ENCODE measurements at regions not wholly inside any gene's neighbourhood (a gene's known extent, or its start where the extent isn't known, plus 50 kb on each side); places are given as distances from the start of the nearest gene placed in this dataset.
"Not testable (repeated sequence)": the region's sequence is repeated elsewhere in the genome, so short reads cannot be mapped to it uniquely, and the experiment has no call there.

DNA sequence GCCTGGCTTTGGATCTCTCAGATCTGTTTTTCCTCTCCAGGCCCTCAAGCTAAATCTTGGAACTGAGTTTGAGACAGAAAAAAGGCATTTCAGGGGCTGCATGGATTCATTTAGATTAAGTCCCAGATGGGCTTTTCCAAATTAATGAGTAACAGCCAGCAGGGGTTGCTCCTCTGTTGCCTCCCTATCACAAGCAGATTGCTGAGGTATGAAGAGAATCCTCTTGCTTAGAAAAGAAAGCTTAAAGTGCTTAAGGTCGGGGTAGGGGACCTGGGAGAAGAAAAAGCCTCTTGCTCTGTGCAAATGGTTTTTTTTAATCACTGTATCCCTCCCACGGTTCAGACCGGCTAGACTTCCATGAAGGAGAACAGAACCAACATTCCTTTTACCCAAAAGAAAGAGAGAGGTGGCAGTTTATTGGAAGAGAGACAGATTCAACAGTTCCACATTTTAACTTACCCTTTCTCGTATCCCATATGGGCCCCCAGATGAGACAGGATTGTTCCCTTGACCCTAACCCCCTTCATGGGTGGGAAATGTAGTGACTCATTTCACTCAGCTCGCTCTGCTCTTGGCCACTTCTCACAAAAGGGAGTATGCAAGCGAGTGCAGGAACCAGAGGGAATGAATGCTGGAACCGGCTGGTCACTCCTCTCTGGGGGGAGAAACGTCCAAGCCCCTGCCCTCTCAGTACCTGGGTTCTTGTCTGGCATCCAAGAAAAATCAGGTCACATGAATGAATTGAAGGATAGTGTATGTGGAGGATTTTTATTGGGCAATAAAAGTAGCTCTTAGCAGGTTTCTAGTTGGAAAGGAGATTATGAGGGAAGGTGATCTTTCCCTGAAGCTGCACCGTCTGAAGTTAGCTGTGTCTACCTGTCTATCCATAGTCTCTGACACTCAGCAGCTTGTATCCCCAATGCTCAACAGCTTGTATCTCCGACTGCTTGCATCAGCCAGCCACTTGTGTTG is 745.2 kb downstream of the SI start:
- DNase-seq (ENCODE audit: extremely low read depth, low read depth): no peak
- TF ChIP-seq CTCF (IDR thresholded peaks at IDR 0.05; ENCODE audit: low read depth, low read length): peak; percentile 18

DNA sequence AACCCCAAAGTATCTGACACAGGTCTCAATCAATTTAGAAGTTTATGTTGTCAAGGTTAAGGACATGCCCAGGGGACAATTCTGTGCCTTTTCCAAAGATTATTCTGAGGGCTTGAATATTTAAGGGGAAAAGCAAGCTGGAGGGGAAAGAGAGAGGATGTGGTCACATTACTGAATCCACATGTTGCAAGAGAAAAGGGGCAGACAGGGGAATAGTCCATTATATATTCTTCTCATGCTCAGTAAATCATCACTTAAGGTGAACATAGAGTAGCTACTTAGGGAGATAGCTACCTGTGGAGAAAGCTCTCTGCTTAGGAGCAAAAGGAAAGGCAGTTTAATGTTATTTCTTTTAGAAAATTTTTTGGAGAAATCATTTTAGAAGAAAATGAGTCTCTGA is 751.6 kb downstream of the SI start:
- DNase-seq (ENCODE audit: extremely low read depth, low read depth): no peak
- no peak for TF ChIP-seq CTCF (IDR thresholded peaks at IDR 0.05; ENCODE audit: low read depth, low read length)

DNA sequence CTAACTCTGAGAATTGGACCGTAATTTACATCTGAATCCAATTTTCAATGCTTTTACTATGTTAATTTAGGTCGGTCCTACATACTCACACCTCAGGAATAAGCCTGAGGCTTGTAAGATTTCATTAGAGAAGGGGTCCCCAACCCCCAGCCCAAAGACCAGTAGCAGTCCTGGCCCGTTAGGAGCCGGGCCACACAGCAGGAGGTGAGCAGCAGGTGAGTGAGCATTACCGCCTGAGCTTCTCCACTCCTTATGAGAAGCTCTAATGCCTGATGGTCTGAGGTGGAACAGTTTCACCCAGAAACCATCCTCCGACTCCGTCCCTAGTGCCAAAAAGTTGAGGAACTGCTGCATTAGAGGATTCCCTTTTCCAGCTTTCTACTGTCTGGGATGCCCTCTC is 757.3 kb downstream of the SI start:
- no peak for DNase-seq (ENCODE audit: extremely low read depth, low read depth)
- no peak for TF ChIP-seq CTCF (IDR thresholded peaks at IDR 0.05; ENCODE audit: low read depth, low read length)

DNA sequence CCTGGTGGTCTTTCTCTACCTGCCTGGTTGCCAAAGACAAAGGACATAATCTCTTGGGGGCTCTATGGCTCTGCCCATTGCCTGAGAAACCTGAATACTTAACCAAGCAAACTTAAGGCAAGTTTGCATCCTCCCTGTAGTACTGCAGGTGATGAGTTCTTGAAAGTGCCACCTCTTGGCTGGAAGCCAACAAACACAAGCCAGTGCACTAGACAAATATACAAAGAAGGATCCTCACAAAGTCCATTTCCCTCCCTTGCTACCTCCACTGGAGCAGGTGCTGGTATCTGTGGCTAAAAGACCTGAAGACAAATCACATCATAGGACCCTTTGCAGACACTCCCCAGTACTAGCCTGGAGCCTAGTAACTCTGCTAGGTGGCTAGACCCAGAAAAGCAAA is 772.3 kb downstream of the SI start:
- TF ChIP-seq CTCF (IDR thresholded peaks at IDR 0.05; ENCODE audit: low read depth, low read length): no peak
- no peak for DNase-seq (ENCODE audit: extremely low read depth, low read depth)

- no peak for DNase-seq (ENCODE audit: extremely low read depth, low read depth)
- no peak for TF ChIP-seq CTCF (IDR thresholded peaks at IDR 0.05; ENCODE audit: low read depth, low read length)
Observed at GRCh38 chr3:164303894-164304293, 774.4 kb downstream of the SI start.

DNA sequence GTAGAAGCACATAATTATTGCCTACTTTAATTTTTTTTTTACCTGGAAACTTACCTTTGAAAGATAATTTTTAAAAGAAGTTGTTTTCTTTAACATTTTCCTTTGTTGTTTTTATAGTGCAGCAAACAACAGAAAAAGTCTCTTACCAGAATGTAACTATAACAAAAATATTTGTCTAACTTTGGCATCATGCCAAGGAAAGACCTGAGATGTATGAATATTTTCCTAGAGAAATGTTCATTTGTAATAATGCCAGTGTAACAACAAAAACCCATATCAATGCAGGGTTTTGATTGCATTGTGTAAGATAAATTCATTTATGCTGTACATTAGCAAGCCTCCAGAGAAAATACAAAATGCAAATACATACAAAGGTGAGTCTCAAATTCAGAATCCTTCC is 775.7 kb downstream of the SI start:
- TF ChIP-seq CTCF (IDR thresholded peaks at IDR 0.05; ENCODE audit: low read depth, low read length): no peak

DNA sequence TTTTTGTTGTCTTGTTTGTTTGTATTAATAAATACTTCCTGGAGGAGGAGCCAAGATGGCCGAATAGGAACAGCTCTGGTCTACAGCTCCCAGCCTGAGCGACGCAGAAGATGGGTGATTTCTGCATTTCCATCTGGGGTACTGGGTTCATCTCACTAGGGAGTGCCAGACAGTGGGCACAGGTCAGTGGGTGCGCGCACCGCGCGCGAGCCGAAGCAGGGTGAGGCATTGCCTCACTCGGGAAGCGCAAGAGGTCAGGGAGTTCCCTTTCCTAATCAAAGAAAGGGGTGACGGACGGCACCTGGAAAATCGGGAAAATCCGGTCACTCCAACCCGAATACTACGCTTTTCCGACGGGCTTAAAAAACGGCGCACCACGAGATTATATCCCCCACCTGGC is 786.8 kb downstream of the SI start:
- DNase-seq (ENCODE audit: extremely low read depth, low read depth): not testable (repeated sequence)

More for the DNA sequence above, 775.7 kb downstream of the SI start:
- DNase-seq (ENCODE audit: extremely low read depth, low read depth): no peak

- no peak for TF ChIP-seq CTCF (IDR thresholded peaks at IDR 0.05; ENCODE audit: low read depth, low read length)
- no peak for DNase-seq (ENCODE audit: extremely low read depth, low read depth)
Observed at GRCh38 chr3:164278550-164278949, 799.7 kb downstream of the SI start.

All from AG09319 (cell line).